ENCODE measurements at regions not wholly inside any gene's neighbourhood (a gene's known extent, or its start where the extent isn't known, plus 50 kb on each side); places are given as distances from the start of the nearest gene placed in this dataset.

DNA sequence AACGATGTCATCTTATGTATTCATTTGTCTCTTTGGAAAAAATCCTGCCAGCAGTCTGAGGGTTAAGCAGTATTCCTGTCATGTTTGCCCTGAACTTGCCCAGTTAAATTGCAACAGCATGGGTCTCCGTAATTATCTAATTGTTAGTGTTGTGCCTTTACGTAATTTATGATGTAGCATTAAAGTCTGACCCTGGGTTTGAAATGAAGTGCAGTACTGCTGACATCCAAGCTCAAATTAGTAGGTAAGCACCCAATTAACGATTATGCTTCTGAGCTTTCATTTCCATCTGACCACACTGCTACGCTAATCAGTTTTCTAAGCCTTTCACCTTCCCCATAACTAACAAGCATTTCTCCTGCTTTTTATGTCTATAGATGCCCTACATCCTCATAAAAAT, 241.8 kb downstream of the ARRDC4 start:
- no peak for DNase-seq

DNA sequence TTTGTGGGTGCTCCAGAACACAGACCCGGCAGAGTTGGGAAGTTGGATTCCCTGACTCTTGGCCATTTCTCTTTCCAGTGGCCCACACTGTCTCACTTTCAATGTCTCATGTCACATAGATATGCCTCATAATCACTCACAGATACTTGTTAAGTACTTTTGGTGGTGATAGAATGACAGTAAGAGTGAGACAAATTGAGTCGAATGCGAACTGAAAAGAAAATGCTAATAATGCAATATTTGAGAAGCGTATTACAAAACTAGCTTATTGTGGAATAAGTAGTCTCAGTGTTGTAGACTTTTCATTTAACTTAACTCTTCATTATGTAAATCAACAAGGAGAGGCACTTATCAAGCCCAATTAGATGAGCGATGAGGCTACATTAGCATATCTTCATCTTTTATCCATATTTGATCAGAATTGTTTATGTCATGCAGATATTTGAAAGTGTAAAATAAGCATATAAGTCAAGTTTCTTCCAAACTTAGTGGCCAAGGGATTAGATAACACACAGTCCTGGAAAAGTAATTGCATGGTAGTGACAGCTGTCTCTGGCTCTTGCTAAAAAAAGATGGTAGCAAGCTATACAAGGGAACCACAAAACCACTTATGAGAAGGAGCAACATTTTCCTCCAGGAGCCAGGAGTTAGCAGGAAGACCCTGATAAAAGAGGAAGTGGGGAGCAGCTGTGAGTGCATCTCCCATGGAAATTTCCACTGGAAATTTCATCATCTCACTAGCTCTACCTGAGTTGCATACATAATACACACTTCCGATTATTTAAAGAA, 243.6 kb downstream of the ARRDC4 start:
- no peak for DNase-seq

DNA sequence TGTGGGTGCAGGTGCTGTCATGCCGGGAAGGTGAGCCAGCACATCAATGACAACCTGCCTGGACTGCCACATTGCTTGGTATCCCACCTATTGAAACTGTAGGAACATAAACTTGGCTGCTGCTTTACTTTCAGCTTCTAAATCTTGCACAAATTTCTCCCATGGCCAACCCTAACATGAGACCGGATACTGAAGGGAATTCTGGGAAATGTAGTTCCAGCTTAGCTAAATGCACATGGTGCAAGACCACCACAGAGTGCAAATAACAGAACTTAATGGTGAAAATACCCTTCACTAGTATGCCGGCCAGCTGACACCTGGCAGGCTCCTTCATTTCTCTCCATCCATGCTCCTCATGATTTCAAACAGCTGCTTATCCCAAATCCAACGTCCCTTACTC, 247.4 kb downstream of the ARRDC4 start:
- no peak for DNase-seq

DNA sequence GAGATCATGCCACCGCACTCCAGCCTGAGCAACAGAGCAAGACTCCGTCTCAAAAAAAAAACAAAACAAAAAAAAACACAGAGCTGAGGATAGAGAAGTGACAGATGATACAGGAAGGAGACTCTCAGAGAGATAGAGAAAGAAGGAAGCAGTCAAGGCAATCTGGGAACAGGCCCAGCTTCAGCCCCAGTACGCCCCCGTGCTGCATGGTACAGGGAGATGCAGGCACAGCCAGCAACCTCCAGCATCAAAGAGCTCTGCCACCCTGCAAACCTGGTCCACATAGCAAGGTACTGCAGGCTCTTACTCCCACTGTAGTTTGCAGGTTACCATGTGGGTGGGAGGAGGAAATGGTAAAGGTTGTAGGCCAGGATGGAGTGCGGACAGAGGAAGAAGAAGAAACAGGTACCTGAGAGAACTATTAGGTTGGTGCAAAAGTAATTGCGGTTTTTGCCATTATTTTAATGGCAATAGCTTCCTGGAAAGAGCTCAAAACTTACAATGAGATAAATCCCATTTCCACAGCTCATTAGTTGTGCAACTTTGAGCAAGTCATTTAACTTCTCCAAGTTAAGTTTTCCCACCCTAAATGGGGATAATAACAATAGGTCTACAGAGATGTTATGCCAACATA, 253.0 kb downstream of the ARRDC4 start:
- DNase-seq: no peak

DNA sequence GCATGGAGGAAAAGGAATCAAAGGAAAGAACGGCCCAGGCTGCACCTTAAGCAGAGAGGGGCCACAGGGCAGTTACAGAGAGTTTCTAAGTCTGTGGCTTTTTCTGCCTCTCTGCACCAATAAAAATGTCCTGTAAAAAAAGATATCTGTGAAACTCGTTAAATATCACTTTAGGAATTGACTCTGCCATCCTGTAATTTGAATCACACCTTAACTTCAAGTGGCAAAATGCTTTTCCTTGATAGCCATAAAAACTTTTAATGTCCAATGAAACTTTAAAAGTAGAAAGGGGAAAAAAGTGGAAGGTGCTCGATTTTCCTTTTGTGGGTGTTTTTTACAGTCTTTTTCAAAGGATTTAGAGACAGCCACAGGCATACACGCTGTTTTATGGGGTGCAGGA, 255.7 kb downstream of the ARRDC4 start:
- DNase-seq: no peak

DNA sequence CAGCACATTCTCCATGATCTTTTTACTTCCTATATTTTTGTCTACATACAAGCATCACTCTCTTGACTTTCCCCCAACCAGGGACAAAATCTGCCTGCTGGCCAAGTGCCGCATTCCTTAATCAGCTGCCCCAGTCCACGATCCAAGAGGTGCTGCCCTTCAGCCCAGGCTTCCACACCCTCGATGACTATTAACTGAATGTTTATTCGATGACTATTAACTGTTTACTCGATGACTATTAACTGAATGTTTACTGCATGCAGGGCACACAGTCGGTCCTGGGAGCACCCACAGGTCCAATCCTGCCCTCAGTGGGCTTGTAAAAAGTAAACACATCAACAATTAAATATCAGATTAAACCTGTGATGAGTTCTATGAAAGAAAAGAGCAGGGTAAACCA, 256.9 kb downstream of the ARRDC4 start:
- no peak for DNase-seq

DNA sequence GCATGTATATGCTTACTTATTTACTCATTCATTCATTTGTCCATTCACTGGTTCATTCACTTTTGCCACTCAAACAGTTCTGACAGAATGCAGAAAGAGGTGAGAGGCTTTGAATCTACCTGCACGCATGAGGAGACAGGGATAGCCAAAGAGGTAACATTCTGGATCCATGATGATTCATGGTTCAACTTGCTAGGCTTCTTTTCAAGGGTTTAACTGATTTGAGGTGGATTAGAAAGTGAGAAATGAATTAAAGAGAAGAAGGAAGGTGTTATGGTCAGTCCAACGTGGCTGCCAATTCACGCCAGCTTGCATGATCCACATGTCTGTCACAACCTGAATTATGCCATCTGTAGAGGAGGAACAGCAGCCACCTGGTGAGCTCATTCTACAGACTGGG, 260.6 kb downstream of the ARRDC4 start:
- DNase-seq: no peak

DNA sequence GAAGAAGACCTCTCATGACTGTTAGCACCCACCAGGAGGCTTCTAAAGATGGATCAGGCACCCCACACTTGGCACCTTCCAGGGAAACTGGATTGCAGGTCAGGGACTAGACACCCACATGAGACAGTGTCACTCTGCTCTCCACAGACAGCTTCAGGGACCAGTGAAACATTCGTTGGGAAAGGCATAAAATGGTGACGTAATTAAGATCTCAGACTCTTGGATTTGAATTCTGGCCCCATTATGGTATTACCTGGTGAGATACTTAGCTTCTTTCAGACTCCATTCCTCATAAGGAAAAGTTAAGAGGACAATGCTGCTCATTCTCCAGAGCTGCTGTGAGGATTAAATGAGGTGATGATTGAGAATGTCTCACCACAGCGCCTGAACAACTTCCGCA, 261.1 kb downstream of the ARRDC4 start:
- DNase-seq: no peak

DNA sequence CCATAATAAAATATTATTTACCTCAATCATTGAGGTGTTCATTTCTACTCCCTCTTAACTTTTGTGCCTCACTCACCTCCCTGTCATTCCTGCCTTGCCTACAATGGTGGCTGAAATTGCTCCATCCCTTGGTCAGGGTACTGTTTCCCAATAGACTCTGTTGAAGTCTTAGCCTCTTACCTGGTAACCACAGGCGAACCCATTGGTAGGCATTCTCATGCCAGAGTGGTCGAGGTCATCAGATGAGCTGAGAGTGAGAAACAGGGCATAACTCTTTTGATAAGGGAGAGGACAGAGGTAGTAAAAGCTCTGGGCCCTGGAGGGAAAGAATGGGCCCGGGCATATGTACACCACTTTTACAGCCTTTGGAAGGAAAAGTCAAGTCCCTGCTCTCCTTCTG, 265.6 kb downstream of the ARRDC4 start:
- DNase-seq: no peak

DNA sequence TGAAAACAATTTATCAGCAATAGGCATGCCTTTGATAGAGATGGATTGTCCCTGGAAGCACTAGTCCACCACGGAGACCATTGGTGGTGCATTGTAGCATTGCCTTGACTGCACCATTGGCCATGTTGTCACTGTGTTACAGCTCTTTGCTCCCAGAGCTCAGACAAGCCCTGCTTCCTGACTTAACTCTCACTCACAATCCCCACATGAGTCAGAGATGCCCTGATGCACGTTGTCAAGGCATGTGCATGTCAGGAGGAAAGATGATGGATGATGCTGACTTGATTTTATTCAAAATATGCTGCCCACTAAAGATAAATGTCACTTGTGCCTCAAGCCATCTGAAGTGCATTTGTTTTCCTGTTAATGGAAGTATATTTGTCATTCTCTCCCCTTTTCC, 266.1 kb downstream of the ARRDC4 start:
- DNase-seq: no peak

DNA sequence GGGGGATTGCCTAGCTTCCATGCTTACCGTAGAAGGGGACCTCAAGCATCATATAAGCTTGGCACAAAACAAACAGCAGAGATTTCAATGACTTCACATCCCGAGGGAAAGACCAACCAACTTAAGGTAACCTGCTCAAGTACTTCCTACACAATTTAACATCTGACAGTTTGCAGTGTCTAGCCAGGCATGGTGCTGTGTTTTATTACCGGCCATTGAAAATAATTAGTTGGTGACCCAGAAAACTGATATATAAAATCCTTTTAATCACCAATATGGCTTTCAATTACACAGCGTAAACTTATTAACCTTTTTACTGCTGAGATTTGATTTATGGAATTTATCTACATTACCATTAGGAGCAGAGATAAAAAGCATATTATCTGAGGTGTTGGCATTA, 268.3 kb downstream of the ARRDC4 start:
- DNase-seq: peak; percentile 34

DNA sequence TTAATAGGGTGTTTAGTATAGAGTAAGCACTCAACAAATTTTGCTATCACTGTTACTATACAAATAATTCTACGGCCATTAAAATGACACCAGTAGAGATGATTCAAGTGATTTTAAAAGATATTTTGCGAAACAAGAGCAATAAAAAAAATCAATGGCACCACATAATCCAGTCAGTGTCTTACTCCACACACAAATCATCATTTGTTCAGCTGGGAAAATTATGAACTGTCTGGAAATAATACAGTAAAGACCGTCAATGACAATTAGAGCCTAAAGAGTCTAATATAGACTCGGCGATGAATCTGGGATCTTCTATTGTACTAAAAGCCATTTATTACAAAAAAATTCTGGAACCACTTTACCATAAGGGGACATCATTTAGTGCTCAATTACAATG, 270.5 kb downstream of the ARRDC4 start:
- DNase-seq: no peak

DNA sequence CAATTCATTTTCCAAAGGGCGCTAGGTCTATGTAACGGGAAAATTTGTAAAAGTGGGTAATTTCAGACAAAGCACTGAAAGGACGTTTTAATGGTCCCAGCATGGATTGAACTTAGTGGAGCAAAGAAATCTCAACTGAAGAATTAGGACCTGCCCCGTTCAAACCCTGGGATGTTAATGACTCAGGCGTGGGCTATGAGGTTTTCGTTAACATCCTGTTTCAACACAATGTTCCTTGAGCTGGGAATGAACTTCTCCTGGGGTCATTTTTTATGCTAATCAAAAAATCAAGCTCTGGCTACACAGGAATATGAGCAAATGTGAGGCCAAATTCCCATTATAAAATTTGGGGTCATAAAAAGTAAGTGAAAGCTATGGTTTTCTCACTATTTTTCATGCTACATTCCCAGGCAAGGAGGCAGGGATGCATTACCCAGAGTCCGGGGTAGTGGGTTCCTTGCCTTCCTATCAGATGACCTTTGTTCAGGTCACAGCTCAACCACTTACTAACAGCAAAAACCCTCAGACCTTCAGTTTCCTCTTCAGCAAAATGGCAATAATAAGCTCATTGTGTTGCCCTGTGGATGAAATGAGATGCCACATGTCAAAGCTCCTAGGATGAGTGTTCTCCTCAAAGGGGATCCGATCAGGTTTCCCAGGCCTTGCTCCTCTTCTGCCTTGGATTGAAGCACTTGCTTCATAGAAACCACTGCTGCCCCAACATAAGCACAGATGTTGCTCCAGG, 271.4 kb downstream of the ARRDC4 start:
- no peak for DNase-seq

DNA sequence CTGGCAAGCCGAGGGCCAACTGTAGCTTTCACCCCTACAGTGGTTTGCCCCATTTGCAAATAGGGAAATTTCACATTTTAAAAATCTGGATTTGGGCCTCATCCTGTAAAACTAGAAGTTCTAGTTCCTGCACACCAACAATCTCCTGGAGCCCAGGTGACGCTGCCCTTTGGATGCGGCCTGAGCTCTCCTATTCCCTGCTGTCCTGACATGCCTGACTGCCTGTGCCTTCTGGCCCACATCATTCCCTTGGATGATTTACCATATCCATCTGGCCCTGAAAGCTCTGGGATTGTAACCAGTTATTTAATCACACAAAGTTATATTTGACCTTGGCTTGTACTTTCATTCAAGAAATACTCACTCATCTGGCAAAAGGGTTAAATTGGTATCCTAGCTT, 272.3 kb downstream of the ARRDC4 start:
- peak; percentile 11 for DNase-seq

DNA sequence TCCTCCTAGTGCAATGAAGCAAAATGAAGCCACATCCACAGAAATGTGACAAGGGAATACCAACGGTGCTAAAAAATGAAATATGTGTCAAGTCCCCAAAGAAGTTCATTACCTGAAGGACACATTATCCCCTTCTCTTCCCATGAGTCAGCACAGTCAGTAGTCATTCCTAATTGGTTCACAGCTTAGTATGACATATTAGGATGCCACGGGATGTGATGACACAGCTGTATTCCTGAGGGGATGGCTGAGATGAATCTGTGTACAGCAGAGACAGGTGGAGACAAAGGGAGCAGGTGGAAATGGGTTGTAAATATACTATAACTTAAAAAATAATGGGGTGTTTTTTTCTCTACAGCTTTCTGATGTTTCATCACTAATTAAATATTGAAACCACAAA, 273.4 kb downstream of the ARRDC4 start:
- DNase-seq: no peak

DNA sequence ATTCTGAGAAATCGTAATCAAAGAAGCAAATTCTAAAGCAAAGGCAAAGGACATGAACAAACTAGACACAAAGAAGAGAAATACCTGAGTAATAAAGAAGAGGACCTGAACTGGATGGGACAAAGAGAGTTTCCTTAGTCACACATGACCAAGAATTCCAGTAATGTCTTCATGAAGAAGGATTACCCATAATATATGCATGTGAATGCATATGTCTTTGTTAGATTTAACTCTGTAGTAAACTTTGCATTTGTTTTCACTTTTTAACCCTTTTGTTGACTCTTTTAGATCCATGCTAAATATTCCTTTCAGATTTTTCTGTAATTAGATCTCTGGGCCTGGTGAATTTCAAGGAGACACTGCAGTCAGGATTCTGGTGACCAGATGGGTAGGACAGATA, 279.8 kb downstream of the ARRDC4 start:
- no peak for DNase-seq

DNA sequence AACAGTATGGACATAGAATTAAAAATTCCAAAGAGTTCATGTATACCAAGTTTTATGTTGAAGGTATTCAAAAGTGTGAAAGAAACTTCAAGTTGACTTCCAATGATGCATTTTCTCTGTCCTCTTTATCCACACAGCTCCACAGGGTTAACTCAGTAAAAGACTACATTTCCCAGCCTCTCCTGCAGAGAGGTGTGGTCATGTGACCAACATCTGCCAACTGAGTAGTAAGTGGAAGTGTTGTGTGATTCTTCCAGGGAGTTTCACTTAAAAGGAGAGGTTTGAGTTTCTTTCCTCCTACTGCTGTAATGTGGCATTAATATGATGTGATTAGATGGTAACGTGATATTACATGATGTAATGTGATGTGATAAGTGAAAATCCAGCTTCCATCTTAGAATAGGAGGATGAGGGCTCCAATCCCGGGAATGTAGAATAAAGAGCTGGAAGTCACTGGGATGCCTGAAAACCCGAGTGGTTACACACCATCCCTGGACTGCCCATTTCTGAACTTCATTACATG, 280.6 kb downstream of the ARRDC4 start:
- DNase-seq: no peak

DNA sequence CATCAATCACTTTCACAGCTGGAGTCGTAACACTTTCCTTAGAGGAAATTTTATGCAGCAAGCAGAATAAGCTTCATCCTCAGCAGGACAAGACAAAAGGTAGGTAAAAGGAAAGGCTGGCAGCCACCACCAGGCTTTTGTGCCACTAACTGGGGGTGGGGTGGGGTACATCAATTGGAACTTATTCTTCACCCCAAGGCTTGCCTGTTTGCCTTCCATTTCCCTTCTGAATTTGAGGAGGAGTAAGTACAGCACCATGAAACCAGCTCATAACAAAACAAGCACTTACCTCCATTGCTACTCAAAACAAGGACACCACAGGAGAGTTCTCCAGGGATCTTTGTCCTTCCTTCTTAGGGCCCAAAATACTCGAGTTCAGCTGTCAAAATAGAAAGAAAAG, 296.8 kb downstream of the ARRDC4 start:
- no peak for DNase-seq

DNA sequence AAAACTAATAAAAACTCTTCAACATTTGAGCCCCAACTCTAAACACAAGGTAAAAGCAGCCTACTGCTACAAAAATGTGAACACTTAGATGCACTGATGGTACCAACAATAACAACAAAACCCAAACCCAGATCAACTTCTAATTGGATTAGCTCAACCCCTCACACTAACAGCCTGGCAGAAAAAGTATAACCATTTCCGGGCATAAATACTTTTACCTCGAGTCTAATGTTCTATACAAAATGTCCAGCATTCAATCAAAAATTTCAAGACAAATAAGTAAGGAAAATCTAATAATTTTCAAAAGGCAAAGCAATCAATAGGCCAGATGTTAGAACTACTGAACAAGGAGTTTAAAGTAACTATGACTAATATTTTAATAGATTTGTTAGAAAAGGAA, 303.3 kb downstream of the ARRDC4 start:
- DNase-seq: no peak

DNA sequence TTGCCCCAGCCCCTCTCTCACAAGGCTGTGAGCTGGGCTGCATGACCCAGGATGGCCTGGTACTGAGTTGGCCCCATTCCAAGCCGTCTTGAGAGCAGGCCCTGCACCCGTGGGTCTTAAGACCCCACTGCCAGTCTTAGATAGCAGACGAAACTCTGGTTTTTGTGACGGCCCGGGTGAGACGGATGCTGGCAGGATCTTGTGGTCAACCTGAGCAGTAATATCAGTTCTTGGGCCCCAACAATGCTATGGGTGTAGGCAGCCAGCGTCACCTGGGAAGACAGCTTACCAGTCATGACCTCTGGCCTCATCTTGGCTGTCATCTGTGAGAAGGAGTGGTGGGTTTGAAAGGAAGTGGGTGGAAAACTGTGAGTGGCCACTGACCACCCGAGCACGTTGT, 305.8 kb downstream of the ARRDC4 start:
- DNase-seq: no peak

DNA sequence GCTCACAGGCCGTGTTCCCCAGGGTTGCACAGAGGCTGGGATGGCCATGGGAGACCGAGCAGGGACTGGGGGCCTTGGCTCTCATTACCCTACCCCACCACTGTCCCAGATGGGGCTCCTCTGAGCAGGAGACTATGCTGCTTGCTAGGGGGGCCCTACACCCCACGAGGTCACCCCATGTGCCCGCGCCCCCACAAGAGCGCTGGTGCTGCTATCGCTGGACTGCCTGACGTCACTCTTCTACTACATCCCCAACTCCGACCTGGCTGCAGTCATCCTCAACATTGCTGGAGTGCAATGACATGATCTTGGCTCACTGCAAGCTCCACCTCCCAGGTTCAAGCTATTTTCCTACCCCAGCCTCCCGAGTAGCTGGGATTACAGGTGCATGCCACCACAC, 307.7 kb downstream of the ARRDC4 start:
- no peak for DNase-seq

DNA sequence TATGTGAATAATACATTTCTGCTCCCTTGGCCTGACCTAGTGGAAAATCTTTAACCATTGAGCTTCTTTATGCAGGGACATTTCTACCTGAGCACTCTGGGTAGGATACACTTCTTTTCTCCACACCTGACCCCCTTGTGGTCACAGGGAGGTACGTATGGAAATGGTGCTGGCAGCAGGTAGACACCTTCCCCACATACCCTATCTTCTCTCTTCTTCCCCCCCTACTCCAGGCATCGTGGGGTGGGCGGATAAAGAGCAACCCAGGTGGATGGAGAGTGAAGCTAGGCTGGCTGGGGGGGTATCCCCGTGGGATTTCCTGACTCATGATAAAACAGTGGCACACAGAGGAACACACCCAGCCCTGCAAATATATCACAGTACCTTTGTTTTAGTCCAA, 312.1 kb downstream of the ARRDC4 start:
- DNase-seq: no peak

DNA sequence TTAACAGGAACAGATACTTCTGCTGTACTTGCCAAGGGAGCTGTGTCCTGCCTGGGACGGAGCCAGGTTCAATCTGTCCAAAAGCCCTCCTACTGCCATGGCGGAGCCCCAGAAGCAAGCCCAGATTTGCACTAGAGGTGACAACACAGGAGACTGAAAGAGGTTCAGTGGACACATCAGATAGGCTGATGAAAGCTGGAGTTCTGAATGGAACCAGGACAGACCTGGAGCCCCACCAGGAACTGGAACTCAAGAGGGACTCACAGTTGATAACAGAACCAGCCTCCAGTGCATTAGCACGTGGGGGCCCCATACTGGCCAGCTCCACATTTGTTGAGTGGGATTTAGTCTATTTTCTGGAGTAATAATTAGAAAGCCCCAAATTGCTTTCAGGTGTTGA, 315.5 kb downstream of the ARRDC4 start:
- no peak for DNase-seq

Data from renal pelvis (tissue), 1 donor.